ENCODE measurements at regions not wholly inside any gene's neighbourhood (a gene's known extent, or its start where the extent isn't known, plus 50 kb on each side); places are given as distances from the start of the nearest gene placed in this dataset. TPM values are rescaled to one million over a fixed set of nuclear protein-coding genes. Genes with fewer than 3 reads are reported as not detected.

DNA sequence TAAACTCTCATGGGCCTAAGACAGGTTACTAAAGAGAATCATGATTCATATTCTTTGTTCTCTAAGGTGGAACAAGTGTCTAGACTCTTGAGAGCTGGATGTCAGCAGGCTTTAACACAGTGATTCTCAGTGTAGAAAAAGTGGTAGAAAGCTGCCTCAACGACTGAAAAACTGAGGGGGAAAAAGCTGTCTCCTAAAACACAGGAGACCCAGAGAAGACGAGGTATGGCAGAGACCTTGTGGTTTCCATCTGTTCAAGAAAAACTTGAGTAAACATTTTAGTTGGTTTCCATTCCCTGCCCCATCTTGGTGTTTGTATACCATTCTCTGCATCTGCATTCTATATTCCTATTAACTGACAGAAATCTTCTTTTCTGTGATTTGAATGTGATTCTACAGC, 57.6 kb upstream of the MAP3K7 start:
- CTCF ChIA-PET = no interaction called here
- no peaks in the 10 kb centered on the region for H3K4me1 ChIP-seq
- intact Hi-C loops (cut with micrococcal nuclease; ENCODE audit: unreplicated experiment) = no loop called here

DNA sequence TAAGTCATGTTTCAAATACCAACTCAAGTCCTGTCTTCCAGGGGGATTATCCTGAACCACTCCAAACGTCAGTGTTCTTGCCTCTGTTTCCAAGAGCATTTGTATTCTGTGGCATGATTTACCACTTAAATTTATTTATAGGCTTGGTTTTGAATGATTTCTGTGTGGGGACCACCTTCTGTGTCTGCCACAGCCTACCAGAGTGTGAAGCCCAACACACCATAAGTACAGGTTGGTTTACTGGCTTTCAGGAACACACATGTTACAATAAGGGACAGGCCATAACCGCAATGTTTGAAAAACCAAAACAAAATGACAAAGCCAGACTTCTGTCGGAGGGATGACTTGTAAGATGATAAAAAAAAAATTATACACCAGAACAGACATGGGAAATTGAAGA, 56.5 kb upstream of the MAP3K7 start:
- ChIA-PET CTCF (no interaction called here), POLR2A (no interaction called here)
- no peaks in the 10 kb centered on the region for H3K4me1 ChIP-seq
- intact Hi-C loops (cut with micrococcal nuclease; ENCODE audit: unreplicated experiment) = no loop called here
- BruUV-seq (replicated peaks) = no TSS peak
- H3K36me3 ChIP-seq (ENCODE audit: control insufficient read depth, insufficient read depth, low read length) = no peaks in the 10 kb centered on the region
- H3K4me1 Mint-ChIP-seq (ENCODE audit: low read depth, unreplicated experiment) = no peaks in the 10 kb centered on the region
- no peaks in the 10 kb centered on the region for H3K27me3 ChIP-seq (replicated peaks; ENCODE audit: control insufficient read depth, insufficient read depth, low read length)
- peaks cover 12% of the 10 kb centered on the region for H3K27me3 Mint-ChIP-seq (ENCODE audit: insufficient read depth, unreplicated experiment)
- H3K27ac Mint-ChIP-seq (ENCODE audit: unreplicated experiment) = no peak overlapping the region
- peaks cover 16% of the 10 kb centered on the region for H3K9me3 Mint-ChIP-seq (ENCODE audit: unreplicated experiment)
- no peaks in the 10 kb centered on the region for H3K36me3 Mint-ChIP-seq (ENCODE audit: insufficient read depth, unreplicated experiment)
- no peak overlapping the region for H3K4me3 ChIP-seq (ENCODE audit: low read depth, low read length)
- TF ChIP-seq, protein P1, sequence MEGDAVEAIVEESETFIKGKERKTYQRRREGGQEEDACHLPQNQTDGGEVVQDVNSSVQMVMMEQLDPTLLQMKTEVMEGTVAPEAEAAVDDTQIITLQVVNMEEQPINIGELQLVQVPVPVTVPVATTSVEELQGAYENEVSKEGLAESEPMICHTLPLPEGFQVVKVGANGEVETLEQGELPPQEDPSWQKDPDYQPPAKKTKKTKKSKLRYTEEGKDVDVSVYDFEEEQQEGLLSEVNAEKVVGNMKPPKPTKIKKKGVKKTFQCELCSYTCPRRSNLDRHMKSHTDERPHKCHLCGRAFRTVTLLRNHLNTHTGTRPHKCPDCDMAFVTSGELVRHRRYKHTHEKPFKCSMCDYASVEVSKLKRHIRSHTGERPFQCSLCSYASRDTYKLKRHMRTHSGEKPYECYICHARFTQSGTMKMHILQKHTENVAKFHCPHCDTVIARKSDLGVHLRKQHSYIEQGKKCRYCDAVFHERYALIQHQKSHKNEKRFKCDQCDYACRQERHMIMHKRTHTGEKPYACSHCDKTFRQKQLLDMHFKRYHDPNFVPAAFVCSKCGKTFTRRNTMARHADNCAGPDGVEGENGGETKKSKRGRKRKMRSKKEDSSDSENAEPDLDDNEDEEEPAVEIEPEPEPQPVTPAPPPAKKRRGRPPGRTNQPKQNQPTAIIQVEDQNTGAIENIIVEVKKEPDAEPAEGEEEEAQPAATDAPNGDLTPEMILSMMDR (IDR thresholded peaks at IDR 0.05; ENCODE audit: insufficient read depth in 1 of 2, low read depth in 1 of 2, low read length in 1 of 2, severe bottlenecking in 1 of 2, unreplicated experiment in 1 of 2) = no peak
- H3K9me3 ChIP-seq = no peaks in the 10 kb centered on the region
- no peak for DNase-seq
- H3K4me3 Mint-ChIP-seq (ENCODE audit: unreplicated experiment) = no peak overlapping the region

More for the DNA sequence above, 57.6 kb upstream of the MAP3K7 start:
- no peaks in the 10 kb centered on the region for H3K9me3 ChIP-seq
- no peaks in the 10 kb centered on the region for H3K36me3 ChIP-seq (ENCODE audit: control insufficient read depth, insufficient read depth, low read length)
- Mint-ChIP-seq H3K4me3 (ENCODE audit: unreplicated experiment) (no peak overlapping the region), H3K9me3 (ENCODE audit: unreplicated experiment) (peaks cover 5% of the 10 kb centered on the region), H3K4me1 (ENCODE audit: low read depth, unreplicated experiment) (no peaks in the 10 kb centered on the region), H3K36me3 (ENCODE audit: insufficient read depth, unreplicated experiment) (no peaks in the 10 kb centered on the region), H3K27me3 (ENCODE audit: insufficient read depth, unreplicated experiment) (peaks cover 9% of the 10 kb centered on the region), H3K27ac (ENCODE audit: unreplicated experiment) (no peak overlapping the region)
- no peak for DNase-seq
- BruUV-seq (replicated peaks) = no TSS peak
- TF ChIP-seq, protein P1 (IDR thresholded peaks at IDR 0.05; ENCODE audit: insufficient read depth in 1 of 2, low read depth in 1 of 2, low read length in 1 of 2, severe bottlenecking in 1 of 2, unreplicated experiment in 1 of 2) = no peak
- H3K27me3 ChIP-seq (replicated peaks; ENCODE audit: control insufficient read depth, insufficient read depth, low read length) = no peaks in the 10 kb centered on the region
- no peak overlapping the region for H3K4me3 ChIP-seq (ENCODE audit: low read depth, low read length)
- POLR2A ChIA-PET = no interaction called here

- no peaks in the 10 kb centered on the region for H3K36me3 ChIP-seq (ENCODE audit: control insufficient read depth, insufficient read depth, low read length)
- H3K27me3 Mint-ChIP-seq (ENCODE audit: insufficient read depth, unreplicated experiment) = peaks cover 10% of the 10 kb centered on the region
- H3K36me3 Mint-ChIP-seq (ENCODE audit: insufficient read depth, unreplicated experiment) = no peaks in the 10 kb centered on the region
- ChIA-PET CTCF (no interaction called here), POLR2A (no interaction called here)
- H3K9me3 Mint-ChIP-seq (ENCODE audit: unreplicated experiment) = peaks cover 34% of the 10 kb centered on the region
- H3K27ac Mint-ChIP-seq (ENCODE audit: unreplicated experiment) = no peak overlapping the region
- TF ChIP-seq, protein P1 (IDR thresholded peaks at IDR 0.05; ENCODE audit: insufficient read depth in 1 of 2, low read depth in 1 of 2, low read length in 1 of 2, severe bottlenecking in 1 of 2, unreplicated experiment in 1 of 2) = no peak
- no peaks in the 10 kb centered on the region; the same call in 1 of the 2 replicates for H3K9me3 ChIP-seq
- no peaks in the 10 kb centered on the region for H3K27me3 ChIP-seq (replicated peaks; ENCODE audit: control insufficient read depth, insufficient read depth, low read length)
- intact Hi-C loops (cut with micrococcal nuclease; ENCODE audit: unreplicated experiment) = no loop called here
- H3K4me1 Mint-ChIP-seq (ENCODE audit: low read depth, unreplicated experiment) = no peaks in the 10 kb centered on the region
- no TSS peak for BruUV-seq (replicated peaks)
- no peaks in the 10 kb centered on the region for H3K4me1 ChIP-seq
- no peak for DNase-seq
- H3K4me3 Mint-ChIP-seq (ENCODE audit: unreplicated experiment) = no peak overlapping the region
- no peak overlapping the region for H3K4me3 ChIP-seq (ENCODE audit: low read depth, low read length)
Observed at GRCh38 chr6:90637320-90637719, 50.4 kb upstream of the MAP3K7 start.

Small RNA genes lying in the stretch of these regions (microRNA-seq; reads per million reads assigned to microRNA genes)
- not detected for gene MIR4643

Measured in Caco-2 (cell line).